Uterus (tissue), 2 donors: ENCODE measurements at regions not wholly inside any gene's neighbourhood (a gene's known extent, or its start where the extent isn't known, plus 50 kb on each side); places are given as distances from the start of the nearest gene placed in this dataset.

Experiments used
- CTCF ChIP-seq, 4 experiments: fragments of 200-600 bp in 2 of 4; fragments of 450-650 bp in 2 of 4; sonication (generic) in 2 of 4; IDR thresholded peaks; one replicate each; pipeline ENCODE4 v1.5.1; 2016 to 2019; ENCODE audit warnings: antibody characterized with exemption in 4 of 4, mild to moderate bottlenecking in 2 of 4, moderate library complexity in 1 of 4
- POLR2A ChIP-seq, 2 donors: fragments of 450-650 bp; IDR thresholded peaks; one replicate each; pipeline ENCODE4 v1.6.1; 2016; ENCODE audit warnings: antibody characterized with exemption in 2 of 2, mild to moderate bottlenecking in 1 of 2, moderate library complexity in 1 of 2

DNA sequence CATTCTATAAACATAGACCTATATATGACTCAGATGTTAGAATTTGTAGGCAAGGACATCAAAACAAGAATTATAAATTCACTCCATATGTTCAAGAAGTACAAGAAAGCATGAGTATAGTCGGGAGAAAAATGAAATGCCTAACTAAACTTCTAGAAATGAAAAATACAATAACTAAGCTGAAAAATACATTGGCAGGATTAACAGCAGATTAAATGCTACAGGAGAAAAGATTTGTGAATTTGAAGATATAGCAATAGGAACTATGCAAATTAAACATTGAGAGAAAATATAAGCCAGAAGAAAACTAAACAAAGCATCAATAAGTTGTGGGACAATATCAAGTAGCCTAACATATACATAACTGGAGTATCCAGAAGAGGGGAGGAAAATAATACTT, 55.3 kb upstream of the PRSS3 start:
- TF ChIP-seq CTCF (IDR thresholded peaks at IDR 0.05) (no peak), POLR2A (IDR thresholded peaks at IDR 0.05) (no peak)
